ENCODE measurements at regions not wholly inside any gene's neighbourhood (a gene's known extent, or its start where the extent isn't known, plus 50 kb on each side); places are given as distances from the start of the nearest gene placed in this dataset.

- peaks cover 0 to 4% of the 10 kb centered on the region in 2 donors for H3K9me3 ChIP-seq
- intact Hi-C loops (cut with DNase I): no loop called here
- TF ChIP-seq CTCF (IDR thresholded peaks at IDR 0.05): no peak
- no peak overlapping the region for H3K27ac ChIP-seq
- DNase-seq (ENCODE audit: low spot score in 2 of 2): no peak
- no peak overlapping the region for H3K4me3 ChIP-seq
- no peaks in the 10 kb centered on the region for H3K36me3 ChIP-seq
- no peaks in the 10 kb centered on the region for H3K4me1 ChIP-seq
- H3K27me3 ChIP-seq: no peaks in the 10 kb centered on the region
Measured at GRCh38 chr2:2926009-2926857, 451.4 kb downstream of the EIPR1 start.

GRCh38 chr2:2922156-2922555, 455.5 kb downstream of the EIPR1 start:
- intact Hi-C loops (cut with DNase I): no loop called here
- Histone ChIP-seq H3K9me3 (no peaks in the 10 kb centered on the region), H3K4me1 (no peaks in the 10 kb centered on the region), H3K27ac (no peak overlapping the region), H3K27me3 (no peaks in the 10 kb centered on the region), H3K4me3 (no peak overlapping the region), H3K36me3 (no peaks in the 10 kb centered on the region)
- no peak for DNase-seq (ENCODE audit: low spot score in 2 of 2)
- no peak for TF ChIP-seq CTCF (IDR thresholded peaks at IDR 0.05)

GRCh38 chr2:2921011-2921720, 456.5 kb downstream of the EIPR1 start:
- Histone ChIP-seq H3K27ac (no peak overlapping the region), H3K4me1 (no peaks in the 10 kb centered on the region), H3K27me3 (no peaks in the 10 kb centered on the region), H3K4me3 (no peak overlapping the region), H3K36me3 (no peaks in the 10 kb centered on the region), H3K9me3 (no peaks in the 10 kb centered on the region)
- no peak for DNase-seq (ENCODE audit: low spot score in 2 of 2)
- TF ChIP-seq CTCF (IDR thresholded peaks at IDR 0.05): no peak
- intact Hi-C loops (cut with DNase I): no loop called here

- no peak for DNase-seq (ENCODE audit: low spot score in 2 of 2)
- no peaks in the 10 kb centered on the region for H3K9me3 ChIP-seq
- no peak overlapping the region for H3K4me3 ChIP-seq
Measured at GRCh38 chr2:2919574-2920365, 457.8 kb downstream of the EIPR1 start.

More at GRCh38 chr2:2919574-2920365, 457.8 kb downstream of the EIPR1 start:
- intact Hi-C loops (cut with DNase I): no loop called here
- no peak overlapping the region for H3K27ac ChIP-seq
- no peak for TF ChIP-seq CTCF (IDR thresholded peaks at IDR 0.05)
- H3K4me1 ChIP-seq: no peaks in the 10 kb centered on the region
- no peaks in the 10 kb centered on the region for H3K36me3 ChIP-seq
- H3K27me3 ChIP-seq: no peaks in the 10 kb centered on the region
